ENCODE measurements at regions not wholly inside any gene's neighbourhood (a gene's known extent, or its start where the extent isn't known, plus 50 kb on each side); places are given as distances from the start of the nearest gene placed in this dataset.

DNA sequence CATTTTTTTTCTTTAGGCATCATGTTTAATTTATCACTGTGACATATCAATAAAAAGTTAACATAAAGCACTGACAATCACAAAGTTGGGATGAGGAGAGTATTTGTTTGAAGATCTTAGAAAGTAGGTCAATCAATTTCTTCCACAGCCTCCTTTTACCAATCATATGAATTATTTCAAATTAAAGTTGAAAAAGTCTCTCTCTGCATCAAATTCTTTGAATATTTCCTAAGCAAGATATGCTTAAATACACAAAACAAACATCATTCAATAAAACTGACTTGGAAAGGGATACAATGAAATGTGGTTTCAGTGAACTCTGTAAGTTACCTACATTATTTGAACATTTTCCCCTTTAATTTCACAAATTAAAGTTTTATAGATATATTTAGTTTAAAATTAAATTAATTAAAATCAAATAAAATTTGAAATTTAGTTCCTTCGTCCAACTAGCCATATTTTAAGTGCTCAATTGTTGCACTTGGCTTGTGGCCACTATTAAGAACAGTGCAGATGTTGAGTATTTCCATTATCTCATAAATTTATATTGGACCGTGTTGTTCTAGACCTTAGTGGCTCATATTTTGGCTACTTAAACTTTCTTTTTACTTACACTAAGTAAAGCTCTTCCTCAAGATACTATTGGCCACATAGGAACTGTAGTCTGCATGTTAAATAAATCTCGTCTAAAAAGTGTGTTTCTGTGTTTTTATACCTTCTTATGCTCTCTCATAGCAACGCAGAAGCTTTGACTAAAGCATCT is 949.7 kb upstream of the NUDT12 start:
- no peaks in the 10 kb centered on the region for H3K4me1 ChIP-seq (replicated peaks)
- no peak for TF ChIP-seq POLR2A (IDR thresholded peaks at IDR 0.05)
- TF ChIP-seq, protein P1, sequence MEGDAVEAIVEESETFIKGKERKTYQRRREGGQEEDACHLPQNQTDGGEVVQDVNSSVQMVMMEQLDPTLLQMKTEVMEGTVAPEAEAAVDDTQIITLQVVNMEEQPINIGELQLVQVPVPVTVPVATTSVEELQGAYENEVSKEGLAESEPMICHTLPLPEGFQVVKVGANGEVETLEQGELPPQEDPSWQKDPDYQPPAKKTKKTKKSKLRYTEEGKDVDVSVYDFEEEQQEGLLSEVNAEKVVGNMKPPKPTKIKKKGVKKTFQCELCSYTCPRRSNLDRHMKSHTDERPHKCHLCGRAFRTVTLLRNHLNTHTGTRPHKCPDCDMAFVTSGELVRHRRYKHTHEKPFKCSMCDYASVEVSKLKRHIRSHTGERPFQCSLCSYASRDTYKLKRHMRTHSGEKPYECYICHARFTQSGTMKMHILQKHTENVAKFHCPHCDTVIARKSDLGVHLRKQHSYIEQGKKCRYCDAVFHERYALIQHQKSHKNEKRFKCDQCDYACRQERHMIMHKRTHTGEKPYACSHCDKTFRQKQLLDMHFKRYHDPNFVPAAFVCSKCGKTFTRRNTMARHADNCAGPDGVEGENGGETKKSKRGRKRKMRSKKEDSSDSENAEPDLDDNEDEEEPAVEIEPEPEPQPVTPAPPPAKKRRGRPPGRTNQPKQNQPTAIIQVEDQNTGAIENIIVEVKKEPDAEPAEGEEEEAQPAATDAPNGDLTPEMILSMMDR (IDR thresholded peaks at IDR 0.05), result no peak
- no peak for TF ChIP-seq POLR2AphosphoS5 (IDR thresholded peaks at IDR 0.05)
- no peak overlapping the region for H3K4me3 ChIP-seq
- H3K36me3 ChIP-seq, result no peaks in the 10 kb centered on the region
- no peak for DNase-seq (ENCODE audit: low spot score)
- intact Hi-C loops (cut with DNase I), result no loop called here
- H3K9me3 ChIP-seq, result no peaks in the 10 kb centered on the region
- no peak overlapping the region for H3K27ac ChIP-seq
- H3K27me3 ChIP-seq (replicated peaks; ENCODE audit: insufficient read depth), result no peaks in the 10 kb centered on the region
- 42% methylated on average over 4 of the region's 4 CpGs for WGBS

DNA sequence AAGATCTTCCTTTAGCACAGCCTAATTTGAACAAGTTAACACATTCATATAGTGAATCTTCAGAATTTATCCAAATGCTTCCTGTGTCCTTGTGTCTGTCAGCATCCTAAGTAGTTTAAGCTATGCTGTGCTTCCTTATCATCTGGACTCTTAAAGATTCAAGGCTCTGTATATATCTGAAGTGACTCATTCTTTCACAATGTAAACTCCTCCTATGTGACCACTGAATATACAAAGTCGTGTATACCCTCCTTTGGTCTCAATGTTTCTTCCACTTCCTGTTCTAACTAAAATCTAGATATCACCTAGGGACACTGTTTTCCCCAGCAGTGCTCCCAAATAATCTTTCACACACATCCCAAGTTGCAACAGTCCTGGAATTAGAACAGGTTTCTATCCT is 935.7 kb upstream of the NUDT12 start:
- Histone ChIP-seq H3K9me3 (no peaks in the 10 kb centered on the region), H3K4me1 (replicated peaks) (no peaks in the 10 kb centered on the region), H3K27me3 (replicated peaks; ENCODE audit: insufficient read depth) (no peaks in the 10 kb centered on the region), H3K4me3 (no peak overlapping the region), H3K36me3 (no peaks in the 10 kb centered on the region), H3K27ac (no peak overlapping the region)
- intact Hi-C loops (cut with DNase I), result no loop called here
- DNase-seq (ENCODE audit: low spot score), result no peak
- TF ChIP-seq POLR2A (IDR thresholded peaks at IDR 0.05) (no peak), POLR2AphosphoS5 (IDR thresholded peaks at IDR 0.05) (no peak)
- TF ChIP-seq, protein P1 (IDR thresholded peaks at IDR 0.05), result no peak
- WGBS, result 40% methylated on average over 1 of the region's 1 CpG

DNA sequence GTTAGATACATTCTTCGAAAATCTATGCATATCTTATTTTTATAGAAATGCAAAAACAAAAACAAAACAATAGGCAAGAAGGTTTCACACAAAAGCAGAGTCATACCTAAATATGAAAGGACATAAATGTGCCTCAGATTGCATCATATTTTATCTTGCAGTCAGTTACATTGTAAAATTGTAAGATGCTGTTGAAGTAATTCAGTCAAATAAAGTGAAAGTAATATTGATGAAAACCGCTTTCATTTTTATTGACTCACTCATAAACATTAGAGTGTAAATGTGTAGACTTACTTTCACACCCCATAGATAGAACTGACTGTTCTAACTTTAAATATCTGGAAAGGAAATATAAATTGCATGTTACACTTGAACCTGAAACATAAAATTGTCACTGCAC is 931.5 kb upstream of the NUDT12 start:
- intact Hi-C loops (cut with DNase I), result no loop called here
- Histone ChIP-seq H3K27me3 (replicated peaks; ENCODE audit: insufficient read depth) (no peaks in the 10 kb centered on the region), H3K4me3 (no peak overlapping the region), H3K27ac (no peak overlapping the region), H3K36me3 (no peaks in the 10 kb centered on the region), H3K4me1 (replicated peaks) (no peaks in the 10 kb centered on the region), H3K9me3 (no peaks in the 10 kb centered on the region)
- DNase-seq (ENCODE audit: low spot score), result no peak
- no peak for TF ChIP-seq POLR2A (IDR thresholded peaks at IDR 0.05)
- no peak for TF ChIP-seq POLR2AphosphoS5 (IDR thresholded peaks at IDR 0.05)
- TF ChIP-seq, protein P1 (IDR thresholded peaks at IDR 0.05), result no peak
- WGBS, result 68% methylated on average over 2 of the region's 2 CpGs

DNA sequence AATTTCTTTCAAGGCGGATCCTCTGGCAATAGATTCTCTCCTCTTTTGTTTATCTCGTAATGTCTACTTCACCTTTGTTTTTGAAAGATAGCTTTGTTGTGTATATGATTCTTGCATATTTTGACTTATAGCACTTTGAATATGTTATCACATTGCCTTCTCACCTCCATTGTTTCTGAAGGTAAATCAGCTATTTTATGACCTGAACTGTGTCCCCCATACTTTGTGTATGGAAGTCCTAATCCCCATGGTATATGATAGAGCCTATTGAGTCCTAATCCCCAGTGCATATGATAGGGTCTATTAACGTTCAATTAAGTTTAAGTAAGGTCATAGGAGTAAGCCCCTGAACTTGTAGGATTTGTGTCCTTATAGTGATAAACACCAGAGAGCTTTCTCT is 910.2 kb upstream of the NUDT12 start:
- Histone ChIP-seq H3K27ac (no peak overlapping the region), H3K9me3 (no peaks in the 10 kb centered on the region), H3K4me1 (replicated peaks) (no peaks in the 10 kb centered on the region), H3K4me3 (no peak overlapping the region), H3K27me3 (replicated peaks; ENCODE audit: insufficient read depth) (no peaks in the 10 kb centered on the region), H3K36me3 (no peaks in the 10 kb centered on the region)
- DNase-seq (ENCODE audit: low spot score), result no peak
- intact Hi-C loops (cut with DNase I), result no loop called here
- 93% methylated on average over 3 of the region's 3 CpGs for WGBS
- TF ChIP-seq, protein P1 (IDR thresholded peaks at IDR 0.05), result no peak
- TF ChIP-seq POLR2A (IDR thresholded peaks at IDR 0.05) (no peak), POLR2AphosphoS5 (IDR thresholded peaks at IDR 0.05) (no peak)

DNA sequence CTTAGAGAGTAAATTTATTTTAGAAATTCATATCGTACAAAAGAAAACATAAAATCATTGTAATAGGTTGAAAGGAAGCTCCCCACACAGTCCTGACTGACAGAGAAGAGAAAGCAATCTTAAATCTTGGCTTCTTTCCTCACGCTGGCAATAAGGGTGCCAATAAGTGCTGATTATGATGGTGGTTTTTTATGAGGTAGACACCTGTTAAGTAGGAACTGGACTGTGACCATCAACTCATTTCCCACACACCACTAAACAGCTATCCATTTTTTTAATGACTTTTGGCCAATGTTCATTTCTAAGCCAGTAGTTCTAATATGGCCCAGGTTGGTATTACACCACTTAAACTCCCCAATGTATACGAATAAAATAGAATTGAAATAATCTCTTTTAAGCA is 893.5 kb upstream of the NUDT12 start:
- WGBS, result 64% methylated on average over 3 of the region's 3 CpGs
- no peaks in the 10 kb centered on the region for H3K9me3 ChIP-seq
- intact Hi-C loops (cut with DNase I), result no loop called here
- no peak for TF ChIP-seq POLR2AphosphoS5 (IDR thresholded peaks at IDR 0.05)
- TF ChIP-seq, protein P1 (IDR thresholded peaks at IDR 0.05), result no peak
- TF ChIP-seq POLR2A (IDR thresholded peaks at IDR 0.05), result no peak
- H3K4me1 ChIP-seq (replicated peaks), result no peaks in the 10 kb centered on the region
- H3K4me3 ChIP-seq, result no peak overlapping the region
- no peak overlapping the region for H3K27ac ChIP-seq
- no peaks in the 10 kb centered on the region for H3K27me3 ChIP-seq (replicated peaks; ENCODE audit: insufficient read depth)
- no peak for DNase-seq (ENCODE audit: low spot score)
- H3K36me3 ChIP-seq, result no peaks in the 10 kb centered on the region
